Transverse colon (tissue), 4 donors: ENCODE measurements at regions not wholly inside any gene's neighbourhood (a gene's known extent, or its start where the extent isn't known, plus 50 kb on each side); places are given as distances from the start of the nearest gene placed in this dataset.

Experiments
- DNase-seq: peaks from one replicate; pipeline ENCODE4 v3.0.0-alpha.2; 2019
- H3K27ac ChIP-seq, 4 donors: fragments of 200-600 bp; sonication (generic); 2 replicates each; pipeline ENCODE4 v1.5.1; 2016 to 2018; ENCODE audit warnings: inconsistent platforms in 4 of 4
- H3K27me3 ChIP-seq: fragments of 200-600 bp; sonication (generic); 2 replicates; pipeline ENCODE4 v1.5.1; 2017; ENCODE audit warnings: inconsistent platforms
- H3K36me3 ChIP-seq, 4 donors: fragments of 200-600 bp; sonication (generic); 2 replicates each; pipeline ENCODE4 v1.5.1; 2017 to 2019; ENCODE audit warnings: inconsistent platforms in 4 of 4
- H3K4me1 ChIP-seq, 4 donors: fragments of 200-600 bp; sonication (generic); 2 replicates each; pipeline ENCODE4 v1.5.1; 2017 to 2020; ENCODE audit warnings: inconsistent platforms in 4 of 4
- H3K4me3 ChIP-seq, 4 donors: fragments of 200-600 bp; sonication (generic); 1 replicate in 1 of 4; 2 replicates in 3 of 4; pipeline versions ENCODE4 v1.5.1 to v1.6.1; 2017 to 2019; ENCODE audit warnings: inconsistent platforms in 4 of 4
- H3K9me3 ChIP-seq, 2 donors: fragments of 200-600 bp; sonication (generic); 2 replicates each; pipeline ENCODE4 v1.5.1; 2017 to 2019; ENCODE audit warnings: inconsistent platforms in 2 of 2
- EP300 ChIP-seq: sonication (generic); formaldehyde crosslinking; IDR thresholded peaks from one replicate; pipeline ENCODE4 v1.6.1; 2017; ENCODE audit warnings: antibody characterized with exemption, low read depth
- POLR2A ChIP-seq: fragments of 450-650 bp; IDR thresholded peaks from one replicate; pipeline ENCODE4 v1.6.1; 2016; ENCODE audit warnings: antibody characterized with exemption, mild to moderate bottlenecking, moderate library complexity
- POLR2AphosphoS5 ChIP-seq, 3 donors: sonication (generic); formaldehyde crosslinking; IDR thresholded peaks; one replicate each; pipeline ENCODE4 v1.6.1; 2016; ENCODE audit warnings: antibody characterized with exemption in 3 of 3
- WGBS, 2 donors: methylation state at CpG; one replicate each; pipeline ENCODE4 v1.1.5; 2018; ENCODE audit warnings: low coverage in 1 of 2; 5-methylcytosine and 5-hydroxymethylcytosine counted together
- in situ Hi-C, 4 donors: fragments of 200-750 bp; cut with MboI; loops; one replicate each; pipeline versions ENCODE4 v1.15.0 to v1.15.1; 2017; ENCODE audit warnings: low sequenced_read_pairs in 3 of 4, low pct_ligation_motif_present in 1 of 4, low pct_unique_long_range_greater_than_20kb in 1 of 4
- intact Hi-C: fragments of 100-400 bp; cut with DNase I; formaldehyde crosslinking; loops from one replicate; pipeline ENCODE4 v1.15.1; 2023; ENCODE audit warnings: low total_unique reads
- TF ChIP-seq, protein P1 (sequence below), 5 experiments: fragments of 200-600 bp in 3 of 5; fragments of 450-650 bp in 2 of 5; sonication (generic) in 3 of 5; IDR thresholded peaks; 1 replicate in 2 of 5; 2 replicates in 3 of 5; pipeline ENCODE4 v1.5.1; 2016 to 2017; ENCODE audit warnings: antibody characterized with exemption in 5 of 5, inconsistent platforms in 3 of 5, mild to moderate bottlenecking in 2 of 5, moderate library complexity in 1 of 5

GRCh38 chr12:17778242-17778641 lies 311.8 kb downstream of the RERGL start:
- H3K27ac ChIP-seq, result no peak overlapping the region
- H3K9me3 ChIP-seq, result peaks cover 0 to 4% of the 10 kb centered on the region in 2 donors
- intact Hi-C loops, result loop anchor here (10.0 kb wide), 1 partner anchor 87 kb away; no protein-coding TSS in a partner anchor
- H3K4me3 ChIP-seq, result no peak overlapping the region
- no peaks in the 10 kb centered on the region for H3K27me3 ChIP-seq
- DNase-seq, result no peak
- in situ Hi-C loops, result loop anchor here in 1 of 4 donors (5.0 kb wide), 1 partner anchor 89 kb away; no protein-coding TSS in a partner anchor
- no peaks in the 10 kb centered on the region for H3K36me3 ChIP-seq
- TF ChIP-seq POLR2AphosphoS5 (IDR thresholded peaks at IDR 0.05) (no peak), EP300 (no peak), POLR2A (no peak)
- TF ChIP-seq, protein P1, sequence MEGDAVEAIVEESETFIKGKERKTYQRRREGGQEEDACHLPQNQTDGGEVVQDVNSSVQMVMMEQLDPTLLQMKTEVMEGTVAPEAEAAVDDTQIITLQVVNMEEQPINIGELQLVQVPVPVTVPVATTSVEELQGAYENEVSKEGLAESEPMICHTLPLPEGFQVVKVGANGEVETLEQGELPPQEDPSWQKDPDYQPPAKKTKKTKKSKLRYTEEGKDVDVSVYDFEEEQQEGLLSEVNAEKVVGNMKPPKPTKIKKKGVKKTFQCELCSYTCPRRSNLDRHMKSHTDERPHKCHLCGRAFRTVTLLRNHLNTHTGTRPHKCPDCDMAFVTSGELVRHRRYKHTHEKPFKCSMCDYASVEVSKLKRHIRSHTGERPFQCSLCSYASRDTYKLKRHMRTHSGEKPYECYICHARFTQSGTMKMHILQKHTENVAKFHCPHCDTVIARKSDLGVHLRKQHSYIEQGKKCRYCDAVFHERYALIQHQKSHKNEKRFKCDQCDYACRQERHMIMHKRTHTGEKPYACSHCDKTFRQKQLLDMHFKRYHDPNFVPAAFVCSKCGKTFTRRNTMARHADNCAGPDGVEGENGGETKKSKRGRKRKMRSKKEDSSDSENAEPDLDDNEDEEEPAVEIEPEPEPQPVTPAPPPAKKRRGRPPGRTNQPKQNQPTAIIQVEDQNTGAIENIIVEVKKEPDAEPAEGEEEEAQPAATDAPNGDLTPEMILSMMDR (IDR thresholded peaks at IDR 0.05), result no peak
- no peaks in the 10 kb centered on the region for H3K4me1 ChIP-seq

DNA sequence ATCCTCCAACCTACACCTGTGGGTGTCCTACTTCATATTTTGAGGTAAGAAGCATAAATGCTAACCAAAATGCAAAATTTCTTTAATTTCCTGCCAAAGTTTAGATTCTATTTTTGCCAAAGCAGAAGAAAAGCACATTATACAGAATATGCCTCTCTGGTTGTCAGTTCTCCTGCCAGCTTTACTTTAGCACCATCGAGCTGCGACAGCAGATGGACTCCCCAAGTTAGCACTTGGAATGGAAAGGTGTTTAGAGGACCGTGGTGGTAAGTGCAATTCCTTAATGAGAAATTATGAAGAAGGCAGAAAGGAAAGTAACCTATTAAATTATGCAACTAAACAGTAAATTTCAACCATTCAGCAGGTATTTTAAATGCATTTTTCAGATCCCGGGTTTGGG lies 326.6 kb downstream of the RERGL start:
- no peaks in the 10 kb centered on the region for H3K36me3 ChIP-seq
- H3K4me1 ChIP-seq, result no peaks in the 10 kb centered on the region
- H3K4me3 ChIP-seq, result no peak overlapping the region
- H3K9me3 ChIP-seq, result peaks cover 3 to 4% of the 10 kb centered on the region in 2 donors
- H3K27me3 ChIP-seq, result no peaks in the 10 kb centered on the region
- intact Hi-C loops, result no loop called here
- DNase-seq, result no peak
- WGBS, 2 donors, result 81 to 88% methylated on average over 4 of the region's 4 CpGs
- no peak overlapping the region for H3K27ac ChIP-seq
- in situ Hi-C loops, result loop anchor here in 1 of 4 donors (5.0 kb wide), 1 partner anchor 89 kb away; no protein-coding TSS in a partner anchor
- TF ChIP-seq POLR2AphosphoS5 (IDR thresholded peaks at IDR 0.05), result no peak

DNA sequence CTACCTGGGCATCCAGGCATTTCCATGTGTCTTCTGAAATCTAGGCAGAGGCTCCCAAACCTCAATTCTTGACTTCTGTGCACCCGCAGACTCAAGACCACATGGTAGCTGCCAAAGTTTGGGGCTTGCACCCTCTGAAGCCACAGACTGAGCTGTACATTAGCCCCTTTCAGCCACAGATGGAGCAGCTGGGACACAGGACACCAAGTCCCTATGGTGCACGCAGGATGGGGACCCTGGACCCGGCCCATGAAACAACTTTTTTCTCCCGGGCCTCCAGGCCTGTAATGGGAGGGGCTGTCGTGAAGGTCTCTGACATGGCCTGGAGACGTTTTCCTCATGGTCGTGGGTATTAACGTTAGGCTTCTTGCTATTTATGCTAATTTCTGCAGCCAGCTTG lies 330.0 kb downstream of the RERGL start:
- intact Hi-C loops (no loop called here), in situ Hi-C loops (loop anchor here in 2 of 4 donors (5.0 to 10.0 kb wide), 2 partner anchors 85 to 92 kb away; no protein-coding TSS in a partner anchor)
- TF ChIP-seq, protein P1 (IDR thresholded peaks at IDR 0.05), result no peak
- TF ChIP-seq EP300, result no peak
- no peak for TF ChIP-seq POLR2AphosphoS5 (IDR thresholded peaks at IDR 0.05)
- no peak for TF ChIP-seq POLR2A

More for the DNA sequence above, 330.0 kb downstream of the RERGL start:
- Histone ChIP-seq H3K27me3 (no peaks in the 10 kb centered on the region), H3K4me1 (no peaks in the 10 kb centered on the region), H3K9me3 (peaks cover 0 to 11% of the 10 kb centered on the region in 2 donors), H3K36me3 (no peaks in the 10 kb centered on the region), H3K27ac (no peak overlapping the region), H3K4me3 (no peak overlapping the region)
- 86% methylated on average over 4 to 8 of the region's 8 CpGs for WGBS, 2 donors
- DNase-seq, result no peak
